ENCODE measurements at regions not wholly inside any gene's neighbourhood (a gene's known extent, or its start where the extent isn't known, plus 50 kb on each side); places are given as distances from the start of the nearest gene placed in this dataset.

DNA sequence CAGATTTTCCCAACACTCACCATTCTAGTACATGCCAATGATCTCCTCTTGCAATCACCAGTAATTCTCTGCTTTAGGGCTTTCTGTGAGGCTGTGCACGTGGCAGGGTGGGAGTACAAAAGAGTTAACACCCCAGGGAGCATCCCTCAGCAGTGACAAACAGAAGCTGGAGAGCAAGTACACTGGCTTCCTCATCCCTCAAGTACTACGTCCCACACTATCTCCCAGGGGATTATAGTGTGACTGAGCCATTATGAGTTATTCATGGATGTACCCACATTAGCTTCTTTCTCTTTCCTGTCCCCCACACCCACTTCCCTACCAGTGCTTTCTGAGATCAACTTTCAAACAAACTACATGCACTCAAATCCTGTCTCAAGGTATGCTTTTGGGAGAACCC lies 1216.5 kb upstream of the AUTS2 start:
- no peaks in the 10 kb centered on the region for H3K36me3 ChIP-seq
- 40 to 53% methylated on average over 2 of the region's 2 CpGs for whole genome bisulfite sequencing, 2 donors
- DNase-seq (no peak), ATAC-seq (ENCODE audit: low FRiP score in 2 of 2) (no peak)
- H3K27me3 ChIP-seq: no peaks in the 10 kb centered on the region
- H3K9me3 ChIP-seq: peaks cover 0 to 20% (median 13%) of the 10 kb centered on the region in 4 donors
- TF ChIP-seq CTCF (IDR thresholded peaks at IDR 0.05) (no peak), POLR2A (IDR thresholded peaks at IDR 0.05) (no peak), EP300 (IDR thresholded peaks at IDR 0.05) (no peak)
- no peak overlapping the region for H3K4me3 ChIP-seq
- no peaks in the 10 kb centered on the region for H3K4me1 ChIP-seq
- H3K27ac ChIP-seq: no peak overlapping the region

- TF ChIP-seq POLR2AphosphoS5 (IDR thresholded peaks at IDR 0.05) (no peak), EP300 (IDR thresholded peaks at IDR 0.05) (no peak), POLR2A (IDR thresholded peaks at IDR 0.05) (no peak), CTCF (IDR thresholded peaks at IDR 0.05) (no peak)
- ATAC-seq (ENCODE audit: low FRiP score in 2 of 2): no peak
- H3K4me3 ChIP-seq: no peak overlapping the region
- WGBS, 2 donors: 78 to 85% methylated on average over 1 of the region's 1 CpG
- no peaks in the 10 kb centered on the region for H3K36me3 ChIP-seq
- no peaks in the 10 kb centered on the region for H3K4me1 ChIP-seq
- no peak for DNase-seq
- no peak overlapping the region for H3K27ac ChIP-seq
- no peaks in the 10 kb centered on the region for H3K27me3 ChIP-seq
- peaks cover 0 to 20% (median 13%) of the 10 kb centered on the region in 4 donors for H3K9me3 ChIP-seq
Measured at GRCh38 chr7:68384581-68384980, 1213.7 kb upstream of the AUTS2 start.

DNA sequence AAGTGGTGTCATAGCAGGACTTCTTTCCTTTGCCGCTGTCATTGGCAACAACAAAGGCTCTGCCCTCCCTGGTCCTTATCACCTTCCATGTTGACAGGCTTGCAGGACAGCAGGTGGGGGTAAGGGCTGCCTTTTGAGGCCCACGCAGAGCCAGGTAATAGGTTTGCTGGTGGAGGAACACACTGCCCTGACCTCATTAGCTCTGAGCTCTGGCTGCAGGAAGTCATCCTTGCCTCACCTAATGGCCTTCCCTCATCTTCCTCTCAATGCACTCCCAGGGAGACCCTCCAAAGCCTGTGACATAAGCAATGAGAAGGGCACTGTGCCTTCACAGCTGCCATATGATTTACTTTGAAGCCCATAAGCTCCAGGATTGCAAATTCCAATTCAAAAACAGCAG lies 1205.2 kb upstream of the AUTS2 start:
- ATAC-seq (ENCODE audit: low FRiP score in 2 of 2) (no peak), DNase-seq (no peak)
- H3K27me3 ChIP-seq: no peaks in the 10 kb centered on the region
- H3K27ac ChIP-seq: no peak overlapping the region
- no peaks in the 10 kb centered on the region for H3K4me1 ChIP-seq
- H3K4me3 ChIP-seq: no peak overlapping the region
- H3K9me3 ChIP-seq: no peaks in the 10 kb centered on the region
- no peaks in the 10 kb centered on the region for H3K36me3 ChIP-seq
- WGBS, 2 donors: 40 to 47% methylated on average over 2 of the region's 2 CpGs
- TF ChIP-seq EP300 (IDR thresholded peaks at IDR 0.05) (no peak), POLR2AphosphoS5 (IDR thresholded peaks at IDR 0.05) (no peak), CTCF (IDR thresholded peaks at IDR 0.05) (no peak), POLR2A (IDR thresholded peaks at IDR 0.05) (no peak)

DNA sequence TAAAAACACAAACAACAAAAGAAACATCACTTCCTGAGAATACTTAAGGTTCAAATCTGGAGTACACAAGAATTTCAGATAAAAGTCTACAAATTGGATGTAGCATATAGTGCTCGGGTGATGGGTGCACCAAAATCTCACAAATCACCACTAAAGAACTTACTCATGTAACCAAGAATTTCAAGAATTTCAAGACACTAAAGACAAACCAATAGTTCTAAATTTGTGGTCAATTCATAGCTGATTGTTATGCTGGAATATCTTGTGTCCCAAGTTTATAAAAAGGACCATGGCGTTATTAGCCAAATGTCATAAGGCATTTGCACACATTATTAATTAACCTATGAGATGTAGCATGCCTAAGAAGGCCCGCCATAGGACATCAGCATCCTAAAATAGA lies 1204.1 kb upstream of the AUTS2 start:
- Histone ChIP-seq H3K4me1 (no peaks in the 10 kb centered on the region), H3K27me3 (no peaks in the 10 kb centered on the region), H3K27ac (no peak overlapping the region), H3K36me3 (no peaks in the 10 kb centered on the region), H3K4me3 (no peak overlapping the region), H3K9me3 (no peaks in the 10 kb centered on the region)
- WGBS, 2 donors: 86 to 93% methylated on average over 3 of the region's 3 CpGs
- TF ChIP-seq CTCF (IDR thresholded peaks at IDR 0.05) (no peak), POLR2AphosphoS5 (IDR thresholded peaks at IDR 0.05) (no peak), POLR2A (IDR thresholded peaks at IDR 0.05) (no peak), EP300 (IDR thresholded peaks at IDR 0.05) (no peak)
- DNase-seq (no peak), ATAC-seq (ENCODE audit: low FRiP score in 2 of 2) (no peak)

GRCh38 chr7:68399991-68400590 lies 1198.2 kb upstream of the AUTS2 start:
- no peak for ATAC-seq (ENCODE audit: low FRiP score in 2 of 2)
- WGBS, 2 donors: 80 to 89% methylated on average over 6 of the region's 6 CpGs
- Histone ChIP-seq H3K4me3 (no peak overlapping the region), H3K4me1 (no peaks in the 10 kb centered on the region), H3K9me3 (no peaks in the 10 kb centered on the region), H3K27ac (no peak overlapping the region), H3K27me3 (no peaks in the 10 kb centered on the region), H3K36me3 (no peaks in the 10 kb centered on the region)
- TF ChIP-seq CTCF (IDR thresholded peaks at IDR 0.05) (no peak), POLR2A (IDR thresholded peaks at IDR 0.05) (no peak), EP300 (IDR thresholded peaks at IDR 0.05) (no peak), POLR2AphosphoS5 (IDR thresholded peaks at IDR 0.05) (no peak)
- no peak for DNase-seq
